OCI-LY7 (cell line): ENCODE measurements at regions not wholly inside any gene's neighbourhood (a gene's known extent, or its start where the extent isn't known, plus 50 kb on each side); places are given as distances from the start of the nearest gene placed in this dataset.

Source experiments
- BruUV-seq: library from RNA; stranded (reverse); fragments of 400-500 nt; replicated peaks from 2 replicates; lab custom pipeline; 2021; lab: Mats Ljungman, UMichigan
- CTCF ChIA-PET: fragments of 300-600 bp; sonication (Branson Sonifier 250); formaldehyde crosslinking; loops from one replicate; lab custom pipeline; 2022; ENCODE audit warnings: antibody characterized with exemption; ENCODE audit not compliant: unreplicated experiment; lab: Charles Lee
- POLR2A ChIA-PET: fragments of 300-600 bp; sonication (Branson Sonifier 250); formaldehyde crosslinking; loops from one replicate; lab custom pipeline; 2022; ENCODE audit warnings: antibody characterized with exemption; lab: Charles Lee
- DNase-seq: peaks from one replicate; pipeline ENCODE4 v3.0.0-alpha.2; 2015; ENCODE audit warnings: low spot score
- H2AFZ ChIP-seq: fragments of 200-600 bp; sonication (generic), shearing (Covaris generic); 2 replicates; pipeline ENCODE4 v1.6.1; 2014; ENCODE audit warnings: mild to moderate bottlenecking, antibody characterized with exemption, low read length, moderate library complexity
- H3K27ac ChIP-seq: fragments of 200-600 bp; sonication (generic); 2 replicates; pipeline ENCODE4 v1.5.1; 2014; ENCODE audit warnings: mixed run types, low read depth, mild to moderate bottlenecking, moderate library complexity, low read length, inconsistent platforms; ENCODE audit not compliant: poor library complexity, severe bottlenecking
- H3K36me3 ChIP-seq: fragments of 200-600 bp; sonication (generic); 2 replicates; pipeline ENCODE4 v1.6.1; 2014; ENCODE audit warnings: mild to moderate bottlenecking, antibody characterized with exemption, low read length, moderate library complexity, mixed read lengths; ENCODE audit not compliant: insufficient read depth
- H3K4me1 ChIP-seq: fragments of 200-600 bp; sonication (generic); 2 replicates; pipeline ENCODE4 v1.5.1; 2014; ENCODE audit warnings: mild to moderate bottlenecking, low read length; ENCODE audit not compliant: insufficient read depth, poor library complexity, severe bottlenecking
- H3K4me2 ChIP-seq: fragments of 200-600 bp; sonication (generic); 2 replicates; pipeline ENCODE4 v1.6.1; 2014; ENCODE audit warnings: mild to moderate bottlenecking, low read length
- H3K4me3 ChIP-seq: fragments of 200-600 bp; sonication (generic); 2 replicates; pipeline ENCODE4 v1.5.1; 2014; ENCODE audit warnings: mild to moderate bottlenecking, low read depth, low read length; ENCODE audit not compliant: poor library complexity, severe bottlenecking
- H3K79me2 ChIP-seq: fragments of 200-600 bp; sonication (generic); 2 replicates; pipeline ENCODE4 v1.6.1; 2016; ENCODE audit warnings: low read depth, mild to moderate bottlenecking, low read length, moderate library complexity, mixed read lengths; ENCODE audit not compliant: insufficient read depth
- H3K9me2 ChIP-seq: fragments of 200-600 bp; sonication (generic); 2 replicates; pipeline ENCODE4 v1.6.1; 2016; ENCODE audit warnings: mild to moderate bottlenecking, low read length, mixed read lengths; ENCODE audit not compliant: insufficient read depth
- H3K9me3 ChIP-seq: fragments of 200-600 bp; sonication (generic); 2 replicates; pipeline ENCODE4 v1.6.1; 2014; ENCODE audit warnings: mild to moderate bottlenecking, mixed run types, low read length, mixed read lengths
- H4K20me1 ChIP-seq: fragments of 200-600 bp; sonication (generic); 2 replicates; pipeline ENCODE4 v1.6.1; 2014; ENCODE audit warnings: mild to moderate bottlenecking, antibody characterized with exemption, low read length, moderate library complexity, mixed read lengths; ENCODE audit not compliant: insufficient read depth
- CTCF ChIP-seq: fragments of 200-600 bp; sonication (generic); conservative IDR thresholded peaks from 2 replicates; pipeline ENCODE4 v1.5.1; 2014; ENCODE audit warnings: mild to moderate bottlenecking, antibody characterized with exemption, low read length, moderate library complexity, mixed read lengths
- EZH2phosphoT487 ChIP-seq: fragments of 200-600 bp; sonication (generic); IDR thresholded peaks from 2 replicates; pipeline ENCODE4 v1.6.1; 2018; ENCODE audit warnings: low read depth, borderline replicate concordance, mild to moderate bottlenecking, mixed run types, antibody characterized with exemption, low read length, moderate library complexity, mixed read lengths
- intact Hi-C: fragments of 100-400 bp; cut with micrococcal nuclease; formaldehyde crosslinking; loops from one replicate; pipeline ENCODE4 v1.10.0; 2022; ENCODE audit not compliant: unreplicated experiment

- no peak for DNase-seq
- Histone ChIP-seq H4K20me1 (no peaks in the 10 kb centered on the region), H3K4me1 (no peaks in the 10 kb centered on the region), H3K9me3 (no peaks in the 10 kb centered on the region), H3K4me3 (no peak overlapping the region), H3K4me2 (no peak overlapping the region), H3K9me2 (no peaks in the 10 kb centered on the region), H3K79me2 (no peaks in the 10 kb centered on the region), H3K36me3 (no peaks in the 10 kb centered on the region), H3K27ac (no peak overlapping the region), H2AFZ (no peak overlapping the region)
- ChIA-PET CTCF (no interaction called here), POLR2A (interaction anchor here (1.0 kb wide), 1 partner anchor 11 kb away, joined by 3 read pairs; no protein-coding TSS in a partner anchor)
- no peak for TF ChIP-seq CTCF
- TF ChIP-seq EZH2phosphoT487 = no peak
- intact Hi-C loops = no loop called here
- BruUV-seq = no TSS peak
Measured at GRCh38 chr14:97644365-97644764, 847.2 kb downstream of the VRK1 start.

- no peak overlapping the region for H2AFZ ChIP-seq
- CTCF ChIA-PET = no interaction called here
- no TSS peak for BruUV-seq
Measured at GRCh38 chr14:97649752-97650151, 852.6 kb downstream of the VRK1 start.

More at GRCh38 chr14:97649752-97650151, 852.6 kb downstream of the VRK1 start:
- no peak overlapping the region for H3K4me2 ChIP-seq
- H3K4me1 ChIP-seq = no peaks in the 10 kb centered on the region
- no peaks in the 10 kb centered on the region for H3K9me3 ChIP-seq
- intact Hi-C loops = no loop called here
- H3K9me2 ChIP-seq = no peaks in the 10 kb centered on the region
- POLR2A ChIA-PET = no interaction called here
- no peak overlapping the region for H3K4me3 ChIP-seq
- DNase-seq = no peak
- no peaks in the 10 kb centered on the region for H4K20me1 ChIP-seq
- no peak overlapping the region for H3K27ac ChIP-seq
- H3K36me3 ChIP-seq = no peaks in the 10 kb centered on the region
- no peaks in the 10 kb centered on the region for H3K79me2 ChIP-seq
- TF ChIP-seq CTCF (no peak), EZH2phosphoT487 (no peak)
